Activated CD8-positive, alpha-beta T cell treated with anti-CD3 and anti-CD28 coated beads for 36 hours (primary cell): ENCODE measurements at regions not wholly inside any gene's neighbourhood (a gene's known extent, or its start where the extent isn't known, plus 50 kb on each side); places are given as distances from the start of the nearest gene placed in this dataset.

Experiments
- ATAC-seq: fragments of 200-7000 bp; cut with Tn5 transposase; one replicate; pipeline ENCODE4 v1.10.0; 2021; ENCODE audit warnings: mild to moderate bottlenecking, moderate library complexity
- CTCF ChIA-PET: fragments of 350-600 bp; sonication (Branson Sonifier 250); formaldehyde crosslinking; loops from one replicate; lab custom pipeline; 2021; ENCODE audit warnings: antibody characterized with exemption; lab: Charles Lee
- POLR2A ChIA-PET: fragments of 350-600 bp; sonication (Branson Sonifier 250); formaldehyde crosslinking; loops from one replicate; lab custom pipeline; 2021; ENCODE audit warnings: antibody characterized with exemption; lab: Charles Lee
- DNase-seq: peaks from one replicate; pipeline ENCODE4 v3.0.0-alpha.2; 2020
- H3K27ac Mint-ChIP-seq: one replicate; pipeline ENCODE4 v1.8.0; 2021; ENCODE audit warnings: mild to moderate bottlenecking, mixed read lengths
- H3K27me3 Mint-ChIP-seq: one replicate; pipeline ENCODE4 v1.8.0; 2021; ENCODE audit warnings: mixed read lengths
- H3K36me3 Mint-ChIP-seq: one replicate; pipeline ENCODE4 v1.8.0; 2021; ENCODE audit warnings: low read depth, mixed read lengths
- H3K4me1 Mint-ChIP-seq: one replicate; pipeline ENCODE4 v1.8.0; 2021; ENCODE audit warnings: low read depth, mixed read lengths
- H3K4me3 Mint-ChIP-seq: one replicate; pipeline ENCODE4 v1.8.0; 2021; ENCODE audit warnings: mild to moderate bottlenecking, moderate library complexity, mixed read lengths
- H3K9me3 Mint-ChIP-seq: one replicate; pipeline ENCODE4 v1.8.0; 2021; ENCODE audit warnings: mixed read lengths
- CTCF ChIP-seq: fragments of 200-600 bp; IDR thresholded peaks from one replicate; pipeline ENCODE4 v1.8.0; 2022; ENCODE audit warnings: antibody characterized with exemption, mild to moderate bottlenecking
- intact Hi-C: fragments of 100-400 bp; cut with micrococcal nuclease; formaldehyde crosslinking; loops from one replicate; pipeline ENCODE4 v1.10.0; 2022

- Mint-ChIP-seq H3K27me3 (peaks cover 4% of the 10 kb centered on the region), H3K36me3 (no peaks in the 10 kb centered on the region), H3K4me1 (no peaks in the 10 kb centered on the region), H3K27ac (no peak overlapping the region), H3K9me3 (no peaks in the 10 kb centered on the region), H3K4me3 (no peak overlapping the region)
- intact Hi-C loops = no loop called here
- ChIA-PET CTCF (no interaction called here), POLR2A (no interaction called here)
- TF ChIP-seq CTCF = no peak
- ATAC-seq (no peak), DNase-seq (no peak)
These were observed 54.0 kb downstream of the MAP10 start for GRCh38 chr1:232859216-232859615.

- TF ChIP-seq CTCF = no peak
- Mint-ChIP-seq H3K27me3 (peaks cover 4% of the 10 kb centered on the region), H3K4me3 (no peak overlapping the region), H3K9me3 (no peaks in the 10 kb centered on the region), H3K36me3 (no peaks in the 10 kb centered on the region), H3K4me1 (no peaks in the 10 kb centered on the region), H3K27ac (no peak overlapping the region)
- POLR2A ChIA-PET = no interaction called here
- DNase-seq (no peak), ATAC-seq (no peak)
- intact Hi-C loops = no loop called here
- CTCF ChIA-PET = no interaction called here
These were observed 55.9 kb downstream of the MAP10 start for GRCh38 chr1:232861107-232861506.

GRCh38 chr1:232863544-232864275 is 58.5 kb downstream of the MAP10 start:
- H3K9me3 Mint-ChIP-seq = no peaks in the 10 kb centered on the region
- H3K27ac Mint-ChIP-seq = no peak overlapping the region
- ChIA-PET POLR2A (no interaction called here), CTCF (no interaction called here)
- TF ChIP-seq CTCF = no peak
- no peak overlapping the region for H3K4me3 Mint-ChIP-seq
- no peaks in the 10 kb centered on the region for H3K4me1 Mint-ChIP-seq
- DNase-seq (no peak), ATAC-seq (no peak)
- intact Hi-C loops = no loop called here
- peaks cover 4% of the 10 kb centered on the region for H3K27me3 Mint-ChIP-seq
- no peaks in the 10 kb centered on the region for H3K36me3 Mint-ChIP-seq

- H3K36me3 Mint-ChIP-seq = no peaks in the 10 kb centered on the region
- H3K27ac Mint-ChIP-seq = no peak overlapping the region
- no peaks in the 10 kb centered on the region for H3K9me3 Mint-ChIP-seq
- peaks cover 2% of the 10 kb centered on the region for H3K27me3 Mint-ChIP-seq
- no peak for ATAC-seq
- intact Hi-C loops = no loop called here
- DNase-seq = no peak
- H3K4me3 Mint-ChIP-seq = no peak overlapping the region
- TF ChIP-seq CTCF = no peak
- H3K4me1 Mint-ChIP-seq = no peaks in the 10 kb centered on the region
- POLR2A ChIA-PET = no interaction called here
- CTCF ChIA-PET = no interaction called here
These were observed 60.1 kb downstream of the MAP10 start for GRCh38 chr1:232865102-232865931.
